Lung (tissue), 11 donors: ENCODE measurements at regions not wholly inside any gene's neighbourhood (a gene's known extent, or its start where the extent isn't known, plus 50 kb on each side); places are given as distances from the start of the nearest gene placed in this dataset.
A peak's percentile ranks its signal among the peaks of the same experiment; 100 is the strongest.

Experiments
- ATAC-seq: fragments of 200-7000 bp; cut with Tn5 transposase; one replicate; pipeline ENCODE4 v1.9.1; 2020; ENCODE audit warnings: moderate number of reproducible peaks; ENCODE audit not compliant: insufficient read depth, low FRiP score
- DNase-seq, 3 donors: peaks; one replicate each; pipeline ENCODE4 v3.0.0-alpha.2; 2013 to 2017
- H3K27ac ChIP-seq, 2 donors: one replicate each; pipeline ENCODE4 v1.5.1; 2013; ENCODE audit warnings: mild to moderate bottlenecking in 2 of 2, moderate library complexity in 2 of 2, control low read depth in 1 of 2, inconsistent platforms in 1 of 2, low read depth in 1 of 2, low read length in 1 of 2
- H3K27me3 ChIP-seq, 3 donors: one replicate each; pipeline ENCODE4 v1.5.1; 2013; ENCODE audit warnings: low read length in 2 of 3; ENCODE audit not compliant: control insufficient read depth in 3 of 3, insufficient read depth in 3 of 3
- H3K36me3 ChIP-seq, 4 donors: one replicate each; pipeline ENCODE4 v1.5.1; 2013; ENCODE audit warnings: low read length in 4 of 4, mild to moderate bottlenecking in 1 of 4, moderate library complexity in 1 of 4; ENCODE audit not compliant: control insufficient read depth in 4 of 4, insufficient read depth in 4 of 4
- H3K4me1 ChIP-seq, 5 donors: one replicate each; pipeline ENCODE4 v1.5.1; 2013; ENCODE audit warnings: low read length in 5 of 5, mild to moderate bottlenecking in 2 of 5, moderate library complexity in 1 of 5; ENCODE audit not compliant: control insufficient read depth in 5 of 5, insufficient read depth in 5 of 5
- H3K4me3 ChIP-seq: one replicate; pipeline ENCODE4 v1.5.1; 2013; ENCODE audit warnings: mild to moderate bottlenecking, control low read depth, moderate library complexity
- H3K9ac ChIP-seq, 2 donors: one replicate each; pipeline ENCODE4 v1.5.1; 2013; ENCODE audit warnings: low read length in 2 of 2, control low read depth in 1 of 2; ENCODE audit not compliant: insufficient read depth in 1 of 2
- H3K9me3 ChIP-seq, 4 donors: one replicate each; pipeline ENCODE4 v1.5.1; 2013; ENCODE audit warnings: low read length in 3 of 4, mild to moderate bottlenecking in 1 of 4, moderate library complexity in 1 of 4; ENCODE audit not compliant: control insufficient read depth in 4 of 4, insufficient read depth in 3 of 4
- CTCF ChIP-seq: IDR thresholded peaks from 2 replicates; pipeline ENCODE4 v1.5.1; 2012; ENCODE audit warnings: mild to moderate bottlenecking; ENCODE audit errors: control extremely low read depth, extremely low read depth
- WGBS, 2 donors: extraction: QIAGEN DNeasy Blood & Tissue Kit; methylation state at CpG; one replicate each; pipeline ENCODE4 v1.1.7; 2013; 5-methylcytosine and 5-hydroxymethylcytosine counted together
- donor health status: control.
- donor health status: control.
- donor health status: Bipolar disorder and iron deficiency.
- donor health status: healthy.
- donor health status: DM: yes; HTN: yes; CAD: no.

- no peak for TF ChIP-seq CTCF
- WGBS, 2 donors, result 87 to 92% methylated on average over 5 of the region's 5 CpGs
- no peaks in the 10 kb centered on the region for H3K9me3 ChIP-seq
- H3K27me3 ChIP-seq, result no peaks in the 10 kb centered on the region
- H3K36me3 ChIP-seq, result no peaks in the 10 kb centered on the region
- H3K4me3 ChIP-seq, result no peak overlapping the region
- peaks cover 4 to 43% (median 11%) of the 10 kb centered on the region in 5 donors for H3K4me1 ChIP-seq
- peak overlapping the region in 1 of 2 donors; percentile 77 for H3K27ac ChIP-seq
- no peak for ATAC-seq
- no peak overlapping the region for H3K9ac ChIP-seq
- DNase-seq, result no peak
Measured at GRCh38 chr15:35669432-35670045, 123.6 kb upstream of the DPH6 start.

GRCh38 chr15:35671197-35671596 is 125.2 kb upstream of the DPH6 start:
- peaks cover 6 to 35% (median 19%) of the 10 kb centered on the region in 5 donors for H3K4me1 ChIP-seq
- ATAC-seq (no peak), DNase-seq (no peak)

GRCh38 chr15:35671981-35672380 is 126.0 kb upstream of the DPH6 start:
- 63 to 79% methylated on average over 1 of the region's 1 CpG for WGBS, 2 donors
- Histone ChIP-seq H3K27ac (peak overlapping the region in 1 of 2 donors; percentile 40), H3K27me3 (no peaks in the 10 kb centered on the region)

More at GRCh38 chr15:35671197-35671596, 125.2 kb upstream of the DPH6 start:
- H3K36me3 ChIP-seq, result no peaks in the 10 kb centered on the region
- no peaks in the 10 kb centered on the region for H3K27me3 ChIP-seq
- H3K27ac ChIP-seq, result peak overlapping the region in 1 of 2 donors; percentile 11
- H3K9ac ChIP-seq, result no peak overlapping the region
- no peaks in the 10 kb centered on the region for H3K9me3 ChIP-seq
- TF ChIP-seq CTCF, result no peak
- H3K4me3 ChIP-seq, result no peak overlapping the region

More at GRCh38 chr15:35671981-35672380, 126.0 kb upstream of the DPH6 start:
- peaks cover 6 to 34% (median 17%) of the 10 kb centered on the region in 5 donors for H3K4me1 ChIP-seq
- no peak overlapping the region for H3K4me3 ChIP-seq
- no peaks in the 10 kb centered on the region for H3K9me3 ChIP-seq
- H3K9ac ChIP-seq, result no peak overlapping the region
- H3K36me3 ChIP-seq, result no peaks in the 10 kb centered on the region
- TF ChIP-seq CTCF, result no peak
- ATAC-seq (no peak), DNase-seq (no peak)
